ENCODE measurements at regions not wholly inside any gene's neighbourhood (a gene's known extent, or its start where the extent isn't known, plus 50 kb on each side); places are given as distances from the start of the nearest gene placed in this dataset.

GRCh38 chr3:188959013-188959412 is 212.8 kb upstream of the TPRG1 start:
- TF ChIP-seq POLR2A (IDR thresholded peaks at IDR 0.05; ENCODE audit: low read depth, low read length) = no peak
- TF ChIP-seq POLR2AphosphoS5 (IDR thresholded peaks at IDR 0.05; ENCODE audit: low read depth, low read length) = no peak
- no peak for TF ChIP-seq TAF1 (IDR thresholded peaks at IDR 0.05; ENCODE audit: borderline replicate concordance, low read depth, low read length)

All from GM12892 (cell line).